HG02870 (cell line): ENCODE measurements at regions not wholly inside any gene's neighbourhood (a gene's known extent, or its start where the extent isn't known, plus 50 kb on each side); places are given as distances from the start of the nearest gene placed in this dataset.

Experiments
- ATAC-seq: cut with Tn5 transposase; IDR thresholded peaks from one replicate; pipeline ENCODE4 v1.9.1; 2021; ENCODE audit warnings: mild to moderate bottlenecking, moderate library complexity; ENCODE audit not compliant: unreplicated experiment

DNA sequence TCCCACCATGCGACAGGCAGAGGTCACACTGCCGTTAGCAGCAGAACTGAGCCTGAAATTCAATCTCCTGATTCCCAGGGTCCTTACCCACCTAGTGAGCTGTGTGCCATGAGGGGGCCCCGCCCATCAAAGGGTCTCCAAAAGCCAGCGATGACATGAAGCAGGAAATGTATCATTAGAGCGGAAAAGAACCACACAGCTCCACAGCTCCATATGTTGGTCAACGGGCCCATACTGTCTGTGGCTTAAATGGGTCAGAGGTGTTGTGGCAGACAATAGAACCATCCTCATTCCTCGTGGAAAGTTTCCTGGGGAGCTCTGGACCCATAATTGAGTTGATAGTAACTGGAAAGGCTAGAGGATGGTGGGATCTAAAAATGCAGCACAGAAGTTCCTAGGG is 68.1 kb upstream of the PODXL start:
- ATAC-seq: no peak

DNA sequence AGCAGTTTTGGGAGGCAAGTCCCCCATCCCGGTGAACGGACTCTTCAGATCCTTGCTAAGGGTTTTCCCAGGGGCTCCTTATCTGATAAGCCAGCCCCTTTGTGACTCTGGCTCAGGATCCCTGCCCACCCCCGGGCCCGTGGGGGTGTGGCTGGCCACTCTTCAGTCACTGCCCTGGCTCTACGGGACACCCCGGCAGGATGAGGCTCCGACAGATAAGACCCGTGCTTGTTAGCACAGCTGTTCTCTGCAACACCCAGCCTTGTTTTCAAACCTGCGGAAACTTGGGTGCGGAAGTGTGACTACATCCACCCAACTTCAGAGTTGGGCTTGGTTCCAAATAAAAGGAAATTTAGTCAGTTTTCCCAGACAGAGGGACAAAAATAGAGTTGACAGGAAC is 66.7 kb upstream of the PODXL start:
- no peak for ATAC-seq

DNA sequence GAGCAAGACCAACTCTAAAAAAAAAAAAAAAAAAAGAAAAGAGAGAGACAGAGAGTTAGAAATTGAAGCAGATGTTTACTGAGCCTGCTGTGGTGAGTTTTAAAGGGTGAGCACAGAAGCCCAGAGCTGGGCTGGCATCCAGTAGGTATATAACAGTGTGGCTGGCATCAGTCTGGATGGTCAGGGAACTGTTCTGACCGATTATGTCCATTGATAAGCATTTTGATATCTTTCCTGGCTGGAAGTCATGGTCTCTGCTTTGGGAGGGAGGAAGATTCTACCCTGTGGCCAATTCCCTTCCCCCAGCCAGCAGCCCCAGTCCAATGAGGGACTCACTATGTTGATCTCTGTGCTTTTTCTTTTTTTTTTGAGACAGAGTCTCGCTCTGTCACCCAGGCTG is 65.2 kb upstream of the PODXL start:
- ATAC-seq: no peak

DNA sequence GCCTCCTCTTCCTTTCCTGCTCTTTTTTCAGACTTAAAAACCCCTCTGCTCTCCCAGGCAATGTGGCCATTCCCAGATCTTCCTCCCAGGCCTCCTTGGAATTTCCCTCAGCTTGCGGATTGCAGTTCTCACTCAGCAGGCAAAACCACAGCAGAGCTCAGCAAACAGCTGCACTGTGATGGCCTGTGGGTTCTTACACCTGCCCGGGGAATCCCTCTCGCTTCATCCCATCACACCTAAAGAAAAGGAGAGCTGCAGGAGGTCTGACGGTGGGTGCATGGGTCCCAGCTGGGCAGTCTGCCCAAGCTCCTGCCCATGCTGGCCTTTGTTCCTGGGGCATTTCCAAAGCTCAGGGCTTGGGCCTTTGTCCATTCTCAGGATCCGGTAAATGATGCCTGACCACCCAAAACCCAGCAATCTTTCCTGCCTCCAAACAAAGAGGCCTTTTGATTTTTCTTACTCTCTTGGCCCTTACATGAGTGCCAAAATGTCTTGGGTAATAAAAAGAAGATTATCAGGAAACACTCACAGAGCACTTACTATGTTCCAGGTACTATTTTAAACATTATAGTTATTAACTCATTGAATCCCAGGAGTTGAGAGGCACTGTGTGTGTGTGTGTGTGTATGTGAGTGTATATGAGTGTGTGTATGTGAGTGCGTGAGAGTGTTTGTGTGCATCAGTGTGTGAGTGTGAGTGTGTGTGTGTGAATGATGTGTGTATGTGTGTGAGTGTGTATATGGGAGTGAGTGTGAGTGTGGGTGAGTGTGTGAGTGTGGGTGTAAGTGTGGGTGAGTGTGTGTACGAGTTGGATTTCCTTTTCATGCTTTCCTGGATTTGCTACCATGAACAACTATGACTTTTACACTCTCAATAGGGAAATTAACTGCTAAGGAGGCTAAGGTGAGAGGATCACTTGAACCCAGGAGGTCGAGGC is 64.5 kb upstream of the PODXL start:
- ATAC-seq: no peak

DNA sequence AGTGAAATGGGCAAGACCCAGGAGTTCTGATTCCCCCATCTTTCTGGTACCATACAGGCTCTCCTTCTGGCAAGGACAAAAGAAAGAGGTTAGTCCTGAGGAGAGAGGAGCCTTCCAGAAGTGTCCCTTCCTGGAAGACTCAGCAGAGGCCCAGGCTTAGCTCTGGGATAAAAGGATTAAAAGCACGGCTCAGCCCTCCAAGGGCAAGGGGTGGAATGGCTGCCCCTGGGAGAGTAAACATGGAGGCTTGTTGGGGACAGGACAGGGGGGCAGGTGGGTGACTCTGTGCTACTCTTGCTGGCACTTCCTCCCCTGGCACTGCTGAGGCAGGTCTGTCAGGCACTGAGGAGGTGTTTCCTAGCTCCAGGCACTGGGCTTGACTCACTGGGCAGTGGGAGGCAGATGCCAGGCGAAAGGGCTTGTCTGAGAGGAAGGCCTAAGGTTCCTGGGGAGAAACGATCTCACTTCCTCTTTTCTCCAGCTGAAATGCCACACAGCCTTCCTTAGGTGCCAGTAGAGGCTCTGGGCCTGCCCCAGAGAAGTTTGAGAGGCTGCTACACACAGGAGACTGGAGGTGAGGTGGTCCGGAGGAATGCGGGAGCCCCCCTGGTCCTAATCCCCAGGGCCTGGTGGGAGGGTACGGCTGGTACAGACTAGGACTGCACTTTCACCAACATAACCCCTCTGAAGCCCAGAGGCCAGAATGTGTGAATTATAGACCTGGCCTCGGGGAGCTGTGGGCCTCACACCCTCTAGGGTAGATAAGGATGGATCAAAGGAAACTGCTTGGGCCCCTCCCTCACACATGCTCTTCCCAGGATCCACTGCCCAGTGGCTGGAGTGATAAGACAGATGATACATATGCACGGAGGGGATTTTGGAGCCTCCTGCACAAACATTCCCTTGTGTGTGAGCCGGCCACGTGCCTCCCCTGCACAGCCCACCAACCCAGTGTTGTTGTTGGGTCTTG is 63.2 kb upstream of the PODXL start:
- no peak for ATAC-seq

DNA sequence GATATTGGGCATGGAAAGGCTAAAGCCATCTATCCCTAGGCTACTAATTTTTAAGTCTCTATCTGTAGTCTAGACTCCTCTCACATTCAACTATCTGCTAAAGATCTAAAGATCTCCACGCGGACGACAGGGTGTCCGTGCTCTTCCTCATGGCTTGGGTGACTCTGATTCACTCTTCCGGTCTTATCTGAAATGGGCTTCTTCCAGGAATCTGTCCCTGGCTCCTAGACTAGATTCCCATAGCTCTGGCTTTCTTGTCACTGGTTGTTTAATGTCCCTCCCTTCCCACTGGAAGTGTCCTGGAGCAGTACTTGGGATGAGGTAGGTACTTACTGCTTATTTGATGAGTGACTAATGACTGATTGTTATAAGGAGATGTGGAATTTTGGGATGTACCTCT is 62.0 kb upstream of the PODXL start:
- no peak for ATAC-seq

DNA sequence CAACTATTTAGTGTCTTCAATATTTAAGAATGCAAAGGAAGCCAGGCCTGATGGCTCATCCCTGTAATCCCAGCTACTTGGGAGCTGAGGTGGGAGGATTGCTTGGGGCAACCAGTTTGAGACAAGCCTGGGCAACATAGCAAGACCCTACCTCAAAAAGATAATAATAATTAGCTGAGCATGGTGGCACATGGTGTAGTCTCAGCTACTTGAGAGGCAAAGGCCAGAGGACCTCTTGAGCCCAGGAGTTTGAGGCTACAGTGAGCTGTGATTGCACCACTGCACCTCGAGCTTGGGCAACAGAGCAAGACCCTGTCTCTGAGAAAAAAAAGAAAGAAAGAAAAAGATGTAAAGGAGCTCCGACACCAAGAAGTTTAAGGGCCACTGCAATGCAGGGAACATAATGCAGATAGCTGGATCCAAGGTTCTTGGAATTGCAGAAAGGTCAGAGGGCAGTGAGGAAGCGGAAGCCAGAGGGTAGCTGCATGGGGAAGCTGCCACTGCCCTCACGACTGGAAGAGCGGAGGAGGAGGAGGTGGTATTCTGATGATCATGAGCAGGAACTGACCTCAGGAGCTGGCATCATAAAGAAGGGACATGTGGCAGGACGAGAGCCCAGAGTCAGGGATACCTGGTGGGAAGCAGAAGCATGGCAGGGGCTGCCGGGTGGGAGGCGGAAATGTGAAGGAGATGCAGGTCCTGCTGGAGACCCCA is 60.2 kb upstream of the PODXL start:
- no peak for ATAC-seq

DNA sequence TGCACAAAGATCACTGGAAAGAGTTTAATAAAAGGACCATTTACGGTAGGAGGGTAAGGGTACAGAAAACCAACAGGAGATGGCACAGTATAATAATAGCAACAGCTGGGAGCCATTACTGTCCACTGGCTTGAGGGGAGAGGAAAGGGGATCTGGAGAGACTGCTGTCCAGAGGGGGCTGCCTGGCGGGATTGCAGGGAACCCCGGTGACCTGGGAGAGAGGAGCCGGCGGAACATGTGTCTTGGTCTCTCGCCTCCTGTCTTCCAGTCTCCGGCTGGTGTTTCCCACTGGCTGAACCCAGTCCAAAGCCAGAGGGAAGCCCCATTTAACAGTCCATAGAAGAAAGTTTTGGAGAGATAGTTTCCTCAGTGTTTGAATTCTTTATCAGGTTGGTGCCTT is 57.5 kb upstream of the PODXL start:
- no peak for ATAC-seq

DNA sequence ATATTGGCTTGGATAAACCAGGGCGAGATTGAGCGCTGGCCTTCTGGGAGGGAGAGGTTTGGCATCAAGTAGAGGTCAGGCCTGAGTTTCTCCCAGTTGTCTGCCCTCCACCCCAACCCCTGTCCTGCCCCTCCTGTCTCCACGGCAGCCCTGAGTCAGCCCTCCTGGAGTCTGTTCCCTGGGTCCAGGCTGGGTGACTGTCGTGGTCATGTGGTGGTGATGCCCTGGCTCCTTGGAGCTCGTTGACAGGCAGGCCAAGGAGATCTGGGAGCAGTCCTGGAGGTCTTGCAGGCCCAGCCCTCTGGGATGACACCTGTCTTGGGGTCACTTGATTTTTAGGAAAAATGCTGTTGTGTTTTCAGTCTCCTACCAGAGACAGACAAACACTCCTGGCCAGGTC is 53.6 kb upstream of the PODXL start:
- ATAC-seq: no peak

DNA sequence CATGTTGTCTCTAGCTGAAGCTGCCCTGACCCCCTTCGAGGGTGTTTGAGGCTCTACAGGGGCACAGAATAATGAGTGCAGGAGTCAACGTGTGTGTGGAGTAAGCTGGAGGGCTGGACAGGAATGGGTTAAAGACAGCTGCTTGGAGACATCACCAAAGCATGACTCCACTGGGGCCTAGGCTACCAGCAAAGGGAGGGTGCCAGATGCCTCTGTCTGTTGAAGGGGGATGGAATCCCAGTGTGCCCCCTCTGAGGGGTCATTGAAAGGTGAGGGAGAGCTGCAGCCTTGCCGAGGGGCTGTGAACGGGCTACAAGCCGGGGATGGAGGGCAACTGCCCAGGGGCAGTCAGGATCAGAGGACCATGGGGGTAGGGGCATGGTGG is 51.7 kb upstream of the PODXL start:
- no peak for ATAC-seq

DNA sequence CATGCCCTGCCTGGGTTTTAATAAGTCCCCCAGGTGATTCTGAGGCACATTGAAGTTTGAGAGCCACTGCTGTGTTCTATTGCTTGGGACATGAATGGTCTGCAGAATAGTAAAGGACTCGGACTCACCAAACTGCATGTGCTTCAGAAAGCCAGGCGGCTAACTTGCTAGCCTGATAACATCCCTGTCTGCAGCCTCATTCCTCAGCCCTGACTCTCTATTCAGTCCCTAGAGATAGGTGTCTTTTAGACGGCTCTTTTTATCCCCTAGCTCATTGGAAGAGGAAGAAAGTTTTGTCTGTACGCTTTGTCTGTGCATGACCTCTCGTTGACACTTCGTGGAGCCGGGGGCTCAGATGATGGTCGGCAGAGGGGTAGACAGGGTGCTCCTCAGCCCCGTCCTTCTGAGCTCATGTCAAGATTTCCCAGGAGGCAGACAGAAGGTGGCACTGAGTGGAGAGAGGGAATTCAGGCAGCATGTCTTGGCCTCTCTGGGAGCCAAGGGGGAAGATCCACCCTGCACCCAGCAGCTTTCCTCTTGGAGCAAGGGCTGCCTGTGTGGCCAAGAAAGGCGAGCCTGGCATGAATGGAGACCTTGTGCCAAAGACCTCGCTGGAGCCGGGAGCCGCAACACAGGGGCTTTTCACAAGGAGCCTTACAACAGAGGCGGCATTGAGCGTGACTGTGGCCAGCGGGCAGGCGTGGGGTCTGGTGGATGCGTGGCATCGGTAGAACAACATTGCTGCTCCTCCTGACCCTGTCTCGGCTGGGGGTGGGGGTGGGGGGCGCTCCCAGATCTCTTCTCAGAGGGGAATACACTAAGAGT is 51.1 kb upstream of the PODXL start:
- ATAC-seq: no peak

DNA sequence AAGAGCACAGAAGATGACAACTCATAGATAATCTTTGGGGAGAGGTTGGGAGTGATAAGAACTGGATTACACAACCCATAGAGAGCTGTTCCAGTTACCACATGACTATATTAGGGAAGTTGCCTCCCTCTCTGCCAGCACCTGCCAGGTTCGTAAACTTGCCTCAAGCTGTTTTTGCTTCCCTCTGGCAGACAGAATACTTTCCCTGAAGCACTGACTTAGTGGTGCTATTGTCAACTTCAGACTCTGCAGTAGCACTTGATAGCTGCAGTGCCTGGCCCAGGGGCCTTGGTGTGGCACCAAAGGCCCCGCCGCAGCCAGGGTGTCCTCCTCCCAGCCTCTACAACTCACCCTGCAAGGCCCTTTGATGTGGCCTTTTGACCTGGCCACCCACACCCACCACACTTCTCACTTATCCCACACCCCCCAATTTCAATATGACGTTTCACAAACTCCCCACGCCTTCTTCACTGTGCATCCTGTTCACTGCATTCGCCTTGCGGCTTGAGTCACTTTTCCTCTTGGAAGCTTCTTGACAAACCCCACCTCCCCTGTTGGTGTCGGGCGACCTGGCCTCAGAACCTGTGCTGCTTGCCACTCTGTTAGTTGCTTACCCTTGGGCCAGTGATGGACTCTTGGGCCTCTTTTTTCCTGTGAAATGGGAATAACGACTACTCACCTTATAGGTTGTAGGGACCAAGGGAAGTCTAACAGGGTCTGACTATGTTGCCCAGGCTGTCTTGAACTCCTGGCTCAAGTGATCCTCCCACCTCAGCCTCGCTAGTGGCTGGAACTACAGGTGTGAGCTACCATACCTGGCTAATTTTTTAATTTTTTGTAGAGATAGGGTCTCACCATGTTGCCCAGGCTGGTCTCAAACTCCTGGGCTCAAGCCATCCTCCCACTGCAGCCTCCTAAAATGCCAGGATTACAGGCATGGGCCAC is 50.2 kb upstream of the PODXL start:
- ATAC-seq: no peak
